Smooth muscle cell (in vitro differentiated cells): ENCODE measurements at regions not wholly inside any gene's neighbourhood (a gene's known extent, or its start where the extent isn't known, plus 50 kb on each side); places are given as distances from the start of the nearest gene placed in this dataset.

Experiments
- DNase-seq: peaks from one replicate; lab custom pipeline; 2025; ENCODE audit not compliant: unreplicated experiment; lab: John Stamatoyannopoulos, UW
- H2AFZ ChIP-seq: fragments of 200-600 bp; sonication (generic); 2 replicates; pipeline ENCODE4 v1.6.0; 2016; ENCODE audit warnings: antibody characterized with exemption, low read depth, mild to moderate bottlenecking
- H3F3A ChIP-seq: fragments of 200-600 bp; sonication (generic); 2 replicates; pipeline ENCODE4 v1.6.0; 2017; ENCODE audit warnings: antibody characterized with exemption, low read depth
- H3K27ac ChIP-seq: fragments of 200-600 bp; sonication (generic); 2 replicates; pipeline ENCODE4 v1.5.1; 2016; ENCODE audit warnings: low read depth, mild to moderate bottlenecking
- H3K27me3 ChIP-seq: fragments of 200-600 bp; sonication (generic); 2 replicates; pipeline ENCODE4 v1.6.1; 2016; ENCODE audit warnings: low read depth, mild to moderate bottlenecking
- H3K36me3 ChIP-seq: fragments of 200-600 bp; sonication (generic); 2 replicates; pipeline ENCODE4 v1.5.1; 2016; ENCODE audit warnings: low read depth
- H3K4me1 ChIP-seq: fragments of 200-600 bp; sonication (generic); 2 replicates; pipeline ENCODE4 v1.5.1; 2016; ENCODE audit warnings: low read depth
- H3K4me2 ChIP-seq: fragments of 200-600 bp; sonication (generic); 2 replicates; pipeline ENCODE4 v1.6.0; 2016; ENCODE audit warnings: mild to moderate bottlenecking
- H3K4me3 ChIP-seq: fragments of 200-600 bp; sonication (generic); 2 replicates; pipeline ENCODE4 v1.5.1; 2016; ENCODE audit warnings: mild to moderate bottlenecking
- H3K79me2 ChIP-seq: fragments of 200-600 bp; sonication (generic); 2 replicates; pipeline ENCODE4 v1.6.0; 2016; ENCODE audit warnings: low read depth, mild to moderate bottlenecking
- H3K9ac ChIP-seq: fragments of 200-600 bp; sonication (generic); 2 replicates; pipeline ENCODE4 v1.6.0; 2016; ENCODE audit warnings: low read depth
- H3K9me3 ChIP-seq: fragments of 200-600 bp; sonication (generic); replicated peaks from 2 replicates; pipeline ENCODE4 v1.5.1; 2016; ENCODE audit warnings: low read depth
- H4K20me1 ChIP-seq: fragments of 200-600 bp; sonication (generic); 2 replicates; pipeline ENCODE4 v1.6.0; 2016; ENCODE audit warnings: low read depth
- WGBS: methylation state at CpG from one replicate; pipeline ENCODE4 v1.1.7; 2016; ENCODE audit warnings: low lambda C conversion rate; 5-methylcytosine and 5-hydroxymethylcytosine counted together
- TF ChIP-seq, protein P1 (sequence below): fragments of 200-600 bp; sonication (generic); IDR thresholded peaks from 2 replicates; pipeline ENCODE4 v1.5.1; 2017; ENCODE audit warnings: borderline replicate concordance, mild to moderate bottlenecking, antibody characterized with exemption; ENCODE audit not compliant: insufficient read depth, poor library complexity, severe bottlenecking

DNA sequence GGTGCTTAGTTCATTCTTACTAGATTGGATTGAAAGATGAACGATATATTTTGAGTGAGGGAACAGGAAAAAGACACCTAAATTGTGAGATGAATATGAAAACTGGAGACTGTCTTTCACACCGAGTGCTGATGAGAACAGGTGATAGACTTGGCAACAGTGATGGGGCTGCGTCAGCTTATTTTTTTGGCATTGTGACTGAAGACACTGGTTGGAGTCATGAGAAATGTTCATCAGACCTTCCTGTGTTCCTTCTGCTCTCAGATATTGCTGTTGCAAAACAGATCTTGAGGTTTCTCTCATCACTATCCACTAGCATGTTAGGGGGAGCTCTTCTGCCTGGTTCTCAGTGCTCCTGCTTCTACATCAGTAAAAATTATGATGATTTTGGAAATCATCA lies 124.2 kb upstream of the KCNIP4 start:
- H4K20me1 ChIP-seq: no peaks in the 10 kb centered on the region
- H3K9me3 ChIP-seq: no peaks in the 10 kb centered on the region
- no peak overlapping the region for H3K4me3 ChIP-seq
- 82% methylated on average over 3 of the region's 3 CpGs for WGBS
- H3K9ac ChIP-seq: no peak overlapping the region
- H3F3A ChIP-seq: no peaks in the 10 kb centered on the region
- H3K27me3 ChIP-seq: no peaks in the 10 kb centered on the region
- DNase-seq: no peak
- no peak overlapping the region for H3K4me2 ChIP-seq
- no peak overlapping the region for H2AFZ ChIP-seq
- no peaks in the 10 kb centered on the region for H3K4me1 ChIP-seq
- TF ChIP-seq, protein P1, sequence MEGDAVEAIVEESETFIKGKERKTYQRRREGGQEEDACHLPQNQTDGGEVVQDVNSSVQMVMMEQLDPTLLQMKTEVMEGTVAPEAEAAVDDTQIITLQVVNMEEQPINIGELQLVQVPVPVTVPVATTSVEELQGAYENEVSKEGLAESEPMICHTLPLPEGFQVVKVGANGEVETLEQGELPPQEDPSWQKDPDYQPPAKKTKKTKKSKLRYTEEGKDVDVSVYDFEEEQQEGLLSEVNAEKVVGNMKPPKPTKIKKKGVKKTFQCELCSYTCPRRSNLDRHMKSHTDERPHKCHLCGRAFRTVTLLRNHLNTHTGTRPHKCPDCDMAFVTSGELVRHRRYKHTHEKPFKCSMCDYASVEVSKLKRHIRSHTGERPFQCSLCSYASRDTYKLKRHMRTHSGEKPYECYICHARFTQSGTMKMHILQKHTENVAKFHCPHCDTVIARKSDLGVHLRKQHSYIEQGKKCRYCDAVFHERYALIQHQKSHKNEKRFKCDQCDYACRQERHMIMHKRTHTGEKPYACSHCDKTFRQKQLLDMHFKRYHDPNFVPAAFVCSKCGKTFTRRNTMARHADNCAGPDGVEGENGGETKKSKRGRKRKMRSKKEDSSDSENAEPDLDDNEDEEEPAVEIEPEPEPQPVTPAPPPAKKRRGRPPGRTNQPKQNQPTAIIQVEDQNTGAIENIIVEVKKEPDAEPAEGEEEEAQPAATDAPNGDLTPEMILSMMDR: no peak
- H3K36me3 ChIP-seq: no peaks in the 10 kb centered on the region
- H3K79me2 ChIP-seq: no peaks in the 10 kb centered on the region
- no peak overlapping the region for H3K27ac ChIP-seq

DNA sequence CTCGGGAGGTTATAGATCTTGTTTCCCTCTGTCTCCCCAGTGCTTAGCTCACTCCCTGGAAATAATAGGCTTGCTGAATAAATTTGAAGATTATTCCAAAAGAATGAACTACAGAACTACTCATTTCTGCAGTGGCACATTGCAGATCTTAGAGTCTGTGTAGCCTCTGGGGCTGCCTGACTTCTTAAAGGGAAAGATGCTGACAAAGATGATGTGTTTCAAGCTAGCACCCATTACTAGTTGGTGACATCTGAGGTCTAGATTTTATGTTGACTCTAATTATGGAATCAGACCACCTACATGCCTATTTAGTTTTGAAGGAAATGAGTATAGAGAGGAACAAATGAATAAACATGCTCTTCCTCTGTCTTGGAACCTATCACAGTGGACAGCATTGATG lies 123.7 kb upstream of the KCNIP4 start:
- H3K79me2 ChIP-seq: no peaks in the 10 kb centered on the region
- H3K9ac ChIP-seq: no peak overlapping the region
- no peak overlapping the region for H3K27ac ChIP-seq
- WGBS: 56% methylated on average over 1 of the region's 1 CpG
- H3K4me2 ChIP-seq: no peak overlapping the region
- no peaks in the 10 kb centered on the region for H3K27me3 ChIP-seq
- no peaks in the 10 kb centered on the region for H3K9me3 ChIP-seq
- H3F3A ChIP-seq: no peaks in the 10 kb centered on the region
- no peak for DNase-seq
- H2AFZ ChIP-seq: no peak overlapping the region
- TF ChIP-seq, protein P1: no peak
- H3K4me3 ChIP-seq: no peak overlapping the region
- no peaks in the 10 kb centered on the region for H3K4me1 ChIP-seq
- no peaks in the 10 kb centered on the region for H3K36me3 ChIP-seq
- no peaks in the 10 kb centered on the region for H4K20me1 ChIP-seq

DNA sequence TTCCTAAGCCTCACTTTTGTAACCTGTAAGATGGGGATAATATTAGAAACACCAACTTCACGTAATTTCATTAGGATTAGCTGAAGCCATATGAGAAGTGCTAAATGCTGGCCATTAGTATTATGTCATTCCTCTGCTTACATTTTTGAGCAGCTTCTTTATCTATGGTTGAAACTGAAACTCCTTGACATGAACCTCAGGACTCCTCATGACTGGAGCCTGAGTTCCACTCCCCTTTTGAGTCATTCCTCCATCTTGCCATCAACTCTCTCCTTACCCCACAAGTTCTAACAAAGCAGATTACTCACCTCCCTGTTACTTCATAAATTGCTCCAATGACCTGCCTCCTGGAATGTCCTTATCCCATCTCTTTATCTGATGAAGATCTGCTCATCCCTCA lies 123.2 kb upstream of the KCNIP4 start:
- Histone ChIP-seq H3K27me3 (no peaks in the 10 kb centered on the region), H3K27ac (no peak overlapping the region), H2AFZ (no peak overlapping the region), H4K20me1 (no peaks in the 10 kb centered on the region), H3K79me2 (no peaks in the 10 kb centered on the region), H3K9ac (no peak overlapping the region), H3K4me2 (no peak overlapping the region), H3K9me3 (no peaks in the 10 kb centered on the region), H3K4me1 (no peaks in the 10 kb centered on the region), H3K4me3 (no peak overlapping the region), H3F3A (no peaks in the 10 kb centered on the region), H3K36me3 (no peaks in the 10 kb centered on the region)
- DNase-seq: no peak
- TF ChIP-seq, protein P1: no peak
- 83% methylated on average over 1 of the region's 1 CpG for WGBS

DNA sequence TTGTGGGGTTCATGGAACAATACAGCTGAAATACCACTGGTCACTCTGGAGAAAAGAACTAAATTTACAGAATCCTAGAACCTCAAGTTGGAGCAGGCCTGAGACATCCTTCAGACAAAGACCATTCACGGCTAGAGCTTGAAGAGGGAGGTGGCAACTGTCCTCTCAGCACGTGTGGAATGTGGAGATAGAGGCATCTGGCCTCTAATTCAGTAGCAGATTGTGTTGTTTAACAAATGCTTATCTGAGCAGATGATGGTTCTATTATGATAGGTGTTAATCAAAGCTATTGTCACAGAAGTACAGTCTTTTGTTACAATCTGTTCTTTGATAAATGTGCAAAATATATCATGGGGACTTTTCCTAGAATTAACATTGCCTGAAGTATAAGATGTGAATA lies 121.7 kb upstream of the KCNIP4 start:
- no peak overlapping the region for H3K9ac ChIP-seq
- H3K36me3 ChIP-seq: no peaks in the 10 kb centered on the region
- no peak for DNase-seq
- H2AFZ ChIP-seq: no peak overlapping the region
- 71% methylated on average over 2 of the region's 2 CpGs for WGBS
- H3K27ac ChIP-seq: no peak overlapping the region
- TF ChIP-seq, protein P1: no peak
- no peaks in the 10 kb centered on the region for H3K79me2 ChIP-seq
- H3K4me2 ChIP-seq: no peak overlapping the region
- H3F3A ChIP-seq: no peaks in the 10 kb centered on the region
- no peaks in the 10 kb centered on the region for H3K4me1 ChIP-seq
- H3K9me3 ChIP-seq: no peaks in the 10 kb centered on the region
- H3K4me3 ChIP-seq: no peak overlapping the region
- no peaks in the 10 kb centered on the region for H4K20me1 ChIP-seq
- no peaks in the 10 kb centered on the region for H3K27me3 ChIP-seq
